Activated naive CD4-positive, alpha-beta T cell treated with anti-CD3 and anti-CD28 coated beads, Interleukin-2, amount 50 U/mL, for 24 hours (primary cell): ENCODE measurements at regions not wholly inside any gene's neighbourhood (a gene's known extent, or its start where the extent isn't known, plus 50 kb on each side); places are given as distances from the start of the nearest gene placed in this dataset.

Experiments used
- H3K27ac Mint-ChIP-seq: one replicate; pipeline ENCODE4 v1.8.0; 2021; ENCODE audit warnings: mild to moderate bottlenecking, mixed read lengths
- H3K27me3 Mint-ChIP-seq: one replicate; pipeline ENCODE4 v1.8.0; 2021; ENCODE audit warnings: mixed read lengths
- H3K36me3 Mint-ChIP-seq: one replicate; pipeline ENCODE4 v1.8.0; 2021; ENCODE audit warnings: mixed read lengths
- H3K4me1 Mint-ChIP-seq: one replicate; pipeline ENCODE4 v1.8.0; 2021; ENCODE audit warnings: mixed read lengths
- H3K4me3 Mint-ChIP-seq: one replicate; pipeline ENCODE4 v1.8.0; 2021; ENCODE audit warnings: mild to moderate bottlenecking, mixed read lengths
- H3K9me3 Mint-ChIP-seq: one replicate; pipeline ENCODE4 v1.8.0; 2021; ENCODE audit warnings: mixed read lengths

DNA sequence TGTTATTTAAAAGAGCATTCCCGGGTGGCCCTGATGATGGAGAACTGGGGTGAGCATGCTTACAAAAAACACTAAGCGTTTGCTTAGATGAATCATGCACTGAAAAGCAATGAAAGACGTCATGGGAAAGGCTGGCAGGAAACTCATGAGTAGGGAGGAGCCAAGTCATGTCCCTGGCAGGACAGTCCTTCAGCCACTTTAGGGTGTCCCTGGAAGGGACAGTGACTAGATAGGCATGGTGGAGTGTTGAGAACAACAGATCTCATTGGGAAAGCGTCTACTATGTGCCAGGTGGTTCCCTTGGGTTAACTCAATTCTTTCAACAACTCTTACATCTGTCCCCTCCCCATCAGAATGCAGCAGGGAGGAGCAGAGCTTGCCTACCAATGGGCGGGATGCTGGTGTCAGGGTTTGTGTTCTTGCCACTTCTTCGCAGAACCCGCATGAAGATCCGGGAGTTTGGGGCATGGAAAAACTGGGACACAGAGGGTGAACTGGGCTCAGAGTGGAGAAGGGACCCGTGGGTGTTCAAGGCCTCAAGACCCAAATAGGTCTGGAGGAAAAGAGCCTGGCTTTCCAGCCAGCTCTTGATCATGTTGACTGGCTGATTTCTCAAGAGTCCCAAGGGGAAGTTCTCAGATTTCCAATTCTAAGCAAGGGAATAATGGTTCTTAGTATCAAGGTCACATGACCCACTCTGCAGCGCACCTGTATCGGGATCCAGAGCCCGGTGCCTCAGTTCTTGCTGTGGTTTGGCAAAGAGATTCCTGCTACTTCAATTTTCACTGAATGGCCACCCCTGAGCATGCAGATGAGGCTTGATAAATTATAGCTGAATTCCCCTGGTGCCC is 653.9 kb upstream of the TBX3 start:
- Mint-ChIP-seq H3K27ac (no peak overlapping the region), H3K9me3 (no peaks in the 10 kb centered on the region)

DNA sequence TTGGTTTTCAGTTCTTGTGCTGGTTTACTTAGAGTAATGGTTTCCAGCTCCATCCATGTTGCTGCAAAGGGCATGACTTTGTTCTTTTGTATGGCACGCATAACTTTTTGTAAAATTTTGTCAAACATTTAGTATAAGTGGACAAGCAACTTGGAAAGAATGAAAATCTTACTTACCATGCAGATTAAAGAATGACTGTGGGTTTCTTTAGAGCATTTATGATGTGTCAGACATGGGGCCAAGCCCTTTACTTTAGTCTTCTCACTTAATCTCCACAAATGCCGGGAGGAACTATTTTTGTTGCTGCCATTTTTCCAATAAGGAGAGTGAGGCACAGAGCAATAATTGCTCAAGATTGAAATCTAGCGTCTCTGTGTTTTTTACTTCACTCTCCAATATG is 652.5 kb upstream of the TBX3 start:
- Mint-ChIP-seq H3K27me3 (peaks cover 2% of the 10 kb centered on the region), H3K27ac (no peak overlapping the region), H3K9me3 (no peaks in the 10 kb centered on the region), H3K36me3 (no peaks in the 10 kb centered on the region), H3K4me3 (no peak overlapping the region), H3K4me1 (no peaks in the 10 kb centered on the region)

More for the DNA sequence above, 653.9 kb upstream of the TBX3 start:
- H3K4me1 Mint-ChIP-seq, result no peaks in the 10 kb centered on the region
- H3K27me3 Mint-ChIP-seq, result peaks cover 2% of the 10 kb centered on the region
- no peak overlapping the region for H3K4me3 Mint-ChIP-seq
- H3K36me3 Mint-ChIP-seq, result no peaks in the 10 kb centered on the region

DNA sequence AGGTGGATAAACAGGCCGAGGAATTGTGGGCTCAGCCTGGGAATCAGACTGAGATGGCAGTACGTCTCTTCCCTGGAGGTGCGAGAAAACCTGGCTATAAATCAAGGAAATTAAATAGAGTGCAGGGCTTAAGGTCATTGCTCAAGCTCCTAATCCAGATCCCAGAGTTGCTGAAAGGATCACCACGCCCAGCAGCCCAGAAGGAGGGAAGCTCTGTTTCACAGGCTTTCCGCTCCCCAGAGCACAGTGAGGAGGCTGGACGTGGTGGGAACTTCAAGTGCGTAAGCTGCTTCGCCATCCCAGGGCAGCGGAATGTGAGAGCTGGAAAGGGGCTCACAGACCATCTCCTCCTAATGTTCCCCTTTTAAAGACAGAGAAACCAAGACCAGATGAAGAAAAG is 651.6 kb upstream of the TBX3 start:
- H3K9me3 Mint-ChIP-seq, result no peaks in the 10 kb centered on the region
- H3K27ac Mint-ChIP-seq, result no peak overlapping the region
- H3K4me3 Mint-ChIP-seq, result no peak overlapping the region
- no peaks in the 10 kb centered on the region for H3K36me3 Mint-ChIP-seq
- peaks cover 2% of the 10 kb centered on the region for H3K27me3 Mint-ChIP-seq
- no peaks in the 10 kb centered on the region for H3K4me1 Mint-ChIP-seq

DNA sequence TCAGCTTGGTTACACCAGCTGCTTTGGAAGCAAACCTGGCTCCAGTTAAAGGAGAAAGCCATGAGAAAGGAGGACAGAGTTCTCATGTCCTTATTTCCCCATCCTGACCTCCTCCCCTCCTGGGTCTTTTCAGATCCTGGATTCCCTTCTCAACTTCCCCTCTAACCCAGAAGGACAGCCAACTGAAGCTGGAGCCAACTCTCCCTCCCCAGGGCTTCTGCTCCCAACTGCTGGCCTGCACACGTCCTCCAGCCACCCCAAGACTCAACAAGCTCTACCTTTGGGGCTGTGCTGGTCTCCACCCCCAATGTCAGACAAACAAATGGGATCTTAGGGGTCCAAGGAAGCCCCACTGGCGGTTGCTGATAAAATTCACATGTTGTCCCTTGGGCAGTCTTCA is 651.1 kb upstream of the TBX3 start:
- no peaks in the 10 kb centered on the region for H3K4me1 Mint-ChIP-seq
- no peak overlapping the region for H3K4me3 Mint-ChIP-seq
- peaks cover 2% of the 10 kb centered on the region for H3K27me3 Mint-ChIP-seq

DNA sequence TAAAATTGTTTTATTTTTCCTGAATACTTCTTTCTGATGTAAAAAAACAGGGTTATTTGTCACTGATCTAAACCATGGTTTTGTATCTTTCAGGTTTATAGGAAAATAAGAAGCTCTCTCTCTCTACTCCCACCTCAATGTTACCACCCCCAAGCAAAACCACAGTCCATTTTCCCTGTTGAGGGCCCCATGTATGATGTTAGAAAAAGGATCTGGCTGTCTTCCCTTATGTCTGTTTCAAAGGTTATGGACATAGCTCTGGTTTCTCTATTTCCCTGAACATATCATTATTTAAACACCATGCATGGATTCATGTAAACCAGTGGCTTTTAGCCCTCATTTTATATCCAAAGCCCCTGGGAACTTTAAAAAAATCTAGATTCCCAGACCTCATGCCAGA is 649.0 kb upstream of the TBX3 start:
- Mint-ChIP-seq H3K4me1 (no peaks in the 10 kb centered on the region), H3K27me3 (peaks cover 2% of the 10 kb centered on the region), H3K4me3 (no peak overlapping the region), H3K27ac (no peak overlapping the region), H3K36me3 (no peaks in the 10 kb centered on the region), H3K9me3 (no peaks in the 10 kb centered on the region)

More for the DNA sequence above, 651.1 kb upstream of the TBX3 start:
- Mint-ChIP-seq H3K9me3 (no peaks in the 10 kb centered on the region), H3K27ac (no peak overlapping the region), H3K36me3 (no peaks in the 10 kb centered on the region)

DNA sequence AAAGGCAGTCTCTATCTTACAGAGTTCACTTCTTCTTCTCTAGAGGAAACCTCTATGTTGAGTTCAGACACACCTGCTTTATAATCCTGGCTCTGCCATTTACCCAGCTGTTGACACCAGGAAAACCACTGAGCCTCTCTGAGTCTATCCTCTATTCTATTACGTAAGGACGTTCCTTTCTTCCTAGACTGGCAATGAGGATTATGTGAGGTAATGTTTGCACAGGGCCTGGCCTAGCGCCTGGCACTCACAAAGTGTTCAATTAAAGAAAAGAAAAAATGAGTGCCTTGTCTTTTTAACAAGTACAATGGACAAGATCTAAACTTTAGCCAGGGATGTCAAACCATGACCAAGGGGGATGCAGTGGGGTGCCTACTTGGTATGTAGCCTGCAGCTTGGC is 641.9 kb upstream of the TBX3 start:
- H3K9me3 Mint-ChIP-seq, result peaks cover 5% of the 10 kb centered on the region
- peaks cover 6% of the 10 kb centered on the region for H3K27me3 Mint-ChIP-seq
- no peak overlapping the region for H3K27ac Mint-ChIP-seq
- peaks cover 1% of the 10 kb centered on the region for H3K36me3 Mint-ChIP-seq
- H3K4me3 Mint-ChIP-seq, result no peak overlapping the region
- no peaks in the 10 kb centered on the region for H3K4me1 Mint-ChIP-seq

DNA sequence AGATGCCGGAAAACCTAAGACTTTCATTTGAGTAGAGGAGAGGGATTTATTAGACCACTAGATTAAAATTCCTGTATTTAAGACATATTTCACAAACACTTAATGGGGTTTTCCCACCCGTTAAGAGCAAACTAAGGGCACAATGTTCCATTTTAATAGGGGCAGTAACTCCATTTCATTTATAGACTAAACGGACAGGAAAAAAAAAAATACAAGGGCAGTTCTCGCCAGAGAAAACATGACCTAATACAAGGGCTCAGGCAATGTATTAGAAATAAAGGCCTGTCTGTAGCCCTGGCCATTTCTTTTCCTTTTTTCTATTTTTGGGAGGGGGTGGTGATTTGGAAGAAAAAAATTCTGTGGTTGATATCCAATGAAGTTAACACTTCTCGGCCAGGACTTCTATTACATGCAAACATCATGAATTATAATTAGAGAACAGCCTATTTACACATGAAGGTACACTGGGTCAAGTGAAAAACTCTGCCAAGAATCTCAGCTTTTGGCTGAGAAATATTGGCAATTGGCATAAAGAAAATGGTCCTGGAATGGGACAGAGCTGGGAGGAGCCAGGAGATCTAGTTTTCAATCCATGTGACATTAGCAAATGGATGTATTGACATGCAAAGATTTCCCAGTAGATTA is 641.1 kb upstream of the TBX3 start:
- peaks cover 6% of the 10 kb centered on the region for H3K27me3 Mint-ChIP-seq
- H3K36me3 Mint-ChIP-seq, result peaks cover 1% of the 10 kb centered on the region
- no peaks in the 10 kb centered on the region for H3K4me1 Mint-ChIP-seq
- H3K4me3 Mint-ChIP-seq, result no peak overlapping the region
- peaks cover 5% of the 10 kb centered on the region for H3K9me3 Mint-ChIP-seq
- no peak overlapping the region for H3K27ac Mint-ChIP-seq

DNA sequence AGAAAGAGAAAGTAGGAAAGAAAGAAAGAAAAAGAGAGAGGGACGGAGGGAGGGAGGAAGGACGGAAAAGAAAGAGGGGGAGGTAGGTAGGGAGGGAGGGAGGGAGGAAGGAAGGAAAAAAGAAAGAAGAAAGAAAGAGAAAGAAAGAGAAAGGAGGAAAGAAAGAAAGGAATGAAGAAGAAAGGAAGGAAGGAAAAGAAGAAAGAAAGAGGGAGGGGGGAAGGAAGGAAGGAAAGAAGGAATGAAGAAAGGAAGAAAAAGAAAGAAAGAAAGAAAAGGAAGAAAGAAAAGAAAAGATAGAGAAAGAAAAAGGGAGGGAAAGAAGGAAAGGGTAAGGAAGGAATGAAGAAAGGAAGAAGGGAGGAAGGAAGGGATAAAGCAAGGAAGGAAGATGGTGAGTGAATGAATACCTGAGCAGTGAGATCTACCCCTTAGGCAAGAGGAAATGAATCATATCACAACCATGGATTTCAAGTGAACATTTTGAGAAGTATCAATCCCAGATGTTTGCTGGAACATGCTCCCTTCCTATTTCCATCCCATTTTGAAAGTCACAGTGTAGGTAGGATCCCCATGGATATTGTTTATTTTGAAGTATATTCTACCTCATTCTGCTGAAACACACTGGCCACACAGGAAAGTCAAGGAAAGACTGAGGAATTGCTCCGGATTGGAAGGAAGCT is 639.4 kb upstream of the TBX3 start:
- Mint-ChIP-seq H3K27me3 (peaks cover 6% of the 10 kb centered on the region), H3K9me3 (peaks cover 5% of the 10 kb centered on the region), H3K4me3 (no peak overlapping the region), H3K36me3 (peaks cover 1% of the 10 kb centered on the region), H3K27ac (no peak overlapping the region), H3K4me1 (no peaks in the 10 kb centered on the region)

DNA sequence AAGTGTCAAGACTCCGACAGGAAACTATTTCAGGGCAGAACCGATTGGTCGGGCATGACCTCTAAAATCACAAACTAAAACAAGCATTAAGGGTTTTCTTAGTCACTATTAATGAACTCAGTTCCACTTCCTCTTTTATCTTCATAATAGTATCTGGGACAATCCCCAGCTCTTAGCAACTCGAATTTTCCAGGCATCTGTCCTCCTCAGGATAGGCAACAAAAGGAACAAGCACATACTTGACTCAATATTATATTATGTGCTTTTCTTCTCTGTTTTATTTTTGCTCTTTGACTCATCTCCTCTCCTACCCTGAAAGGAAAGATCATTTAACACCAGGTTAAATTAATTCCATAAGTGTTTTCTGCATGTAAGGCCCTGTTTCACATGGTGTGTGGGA is 638.3 kb upstream of the TBX3 start:
- H3K9me3 Mint-ChIP-seq, result peaks cover 5% of the 10 kb centered on the region
- H3K27ac Mint-ChIP-seq, result no peak overlapping the region
- peaks cover 1% of the 10 kb centered on the region for H3K36me3 Mint-ChIP-seq
- no peak overlapping the region for H3K4me3 Mint-ChIP-seq
- H3K4me1 Mint-ChIP-seq, result no peaks in the 10 kb centered on the region
- H3K27me3 Mint-ChIP-seq, result peaks cover 2% of the 10 kb centered on the region

DNA sequence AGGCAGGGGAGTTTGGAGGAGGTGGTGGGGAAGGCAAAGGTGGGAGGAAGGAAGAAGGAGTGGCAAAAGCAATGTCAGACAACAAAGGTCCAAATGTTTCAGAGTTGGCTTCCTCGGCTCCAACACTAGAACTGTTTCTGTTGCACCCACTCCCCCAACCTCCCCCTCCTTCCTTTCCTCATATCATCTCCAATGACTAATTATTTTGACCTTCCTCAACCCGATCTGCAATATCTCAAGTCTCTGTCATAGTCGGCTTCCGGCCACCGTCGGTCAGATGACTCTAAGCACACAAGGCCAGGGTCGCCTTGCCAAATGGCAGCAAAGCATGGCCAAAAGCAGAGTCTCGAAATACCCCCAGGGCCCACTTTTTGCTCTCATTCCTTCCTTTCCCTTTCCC is 637.0 kb upstream of the TBX3 start:
- Mint-ChIP-seq H3K27ac (no peak overlapping the region), H3K27me3 (peaks cover 2% of the 10 kb centered on the region), H3K4me3 (no peak overlapping the region)

DNA sequence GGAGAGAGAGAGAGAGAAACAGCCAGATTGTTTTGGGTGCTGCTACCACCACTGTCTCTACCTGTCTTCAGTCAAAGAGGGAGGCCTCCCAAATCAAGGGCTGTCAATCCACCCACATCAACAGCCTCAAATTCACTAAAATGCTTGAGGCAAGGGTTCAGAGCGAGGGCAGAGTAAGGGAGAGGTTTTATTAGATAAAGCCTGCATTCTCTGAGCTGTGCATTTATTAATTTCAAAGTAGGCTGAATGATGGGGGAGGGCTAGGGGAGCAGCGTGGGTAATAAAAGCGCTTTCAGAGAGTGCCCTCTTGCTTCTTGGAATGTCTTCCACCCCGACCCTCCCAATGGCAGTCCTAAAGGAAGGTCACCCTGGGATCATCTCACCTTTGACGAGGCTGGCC is 636.5 kb upstream of the TBX3 start:
- H3K27me3 Mint-ChIP-seq, result peaks cover 2% of the 10 kb centered on the region
- no peak overlapping the region for H3K27ac Mint-ChIP-seq
- peaks cover 1% of the 10 kb centered on the region for H3K36me3 Mint-ChIP-seq
- H3K4me3 Mint-ChIP-seq, result no peak overlapping the region
- H3K9me3 Mint-ChIP-seq, result peaks cover 5% of the 10 kb centered on the region
- no peaks in the 10 kb centered on the region for H3K4me1 Mint-ChIP-seq

More for the DNA sequence above, 637.0 kb upstream of the TBX3 start:
- peaks cover 5% of the 10 kb centered on the region for H3K9me3 Mint-ChIP-seq
- H3K4me1 Mint-ChIP-seq, result no peaks in the 10 kb centered on the region
- peaks cover 1% of the 10 kb centered on the region for H3K36me3 Mint-ChIP-seq

DNA sequence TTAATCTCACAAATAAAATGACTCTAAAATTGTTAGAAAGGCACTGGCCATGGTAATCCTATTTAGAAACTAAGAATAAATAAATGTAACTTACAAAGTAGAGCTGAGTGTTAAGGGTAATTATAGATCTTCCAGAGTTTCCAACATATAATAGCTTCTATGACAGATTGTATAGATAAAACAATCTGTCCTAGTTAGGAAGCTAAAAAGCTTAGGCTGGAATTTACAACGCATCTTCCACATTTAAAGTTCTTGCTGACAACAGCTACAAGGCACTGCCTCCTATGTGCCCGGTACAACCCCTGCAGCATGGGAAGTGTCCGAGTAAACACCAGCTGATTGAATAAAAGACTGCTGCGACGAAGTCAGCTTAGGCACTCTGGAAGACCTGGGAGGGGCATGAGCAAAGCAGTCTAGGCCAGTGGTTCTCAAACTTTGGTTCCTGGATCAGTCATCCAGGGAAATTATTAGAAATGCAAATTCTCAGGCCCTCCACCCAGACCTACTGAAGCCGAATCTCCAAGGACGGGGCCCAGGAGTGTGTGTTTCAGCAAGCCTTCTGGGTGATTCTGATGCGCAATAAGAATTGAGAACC is 635.6 kb upstream of the TBX3 start:
- H3K27me3 Mint-ChIP-seq, result peaks cover 2% of the 10 kb centered on the region
- peaks cover 1% of the 10 kb centered on the region for H3K36me3 Mint-ChIP-seq
- H3K9me3 Mint-ChIP-seq, result peaks cover 5% of the 10 kb centered on the region
- H3K4me1 Mint-ChIP-seq, result no peaks in the 10 kb centered on the region
- H3K27ac Mint-ChIP-seq, result no peak overlapping the region
- no peak overlapping the region for H3K4me3 Mint-ChIP-seq

DNA sequence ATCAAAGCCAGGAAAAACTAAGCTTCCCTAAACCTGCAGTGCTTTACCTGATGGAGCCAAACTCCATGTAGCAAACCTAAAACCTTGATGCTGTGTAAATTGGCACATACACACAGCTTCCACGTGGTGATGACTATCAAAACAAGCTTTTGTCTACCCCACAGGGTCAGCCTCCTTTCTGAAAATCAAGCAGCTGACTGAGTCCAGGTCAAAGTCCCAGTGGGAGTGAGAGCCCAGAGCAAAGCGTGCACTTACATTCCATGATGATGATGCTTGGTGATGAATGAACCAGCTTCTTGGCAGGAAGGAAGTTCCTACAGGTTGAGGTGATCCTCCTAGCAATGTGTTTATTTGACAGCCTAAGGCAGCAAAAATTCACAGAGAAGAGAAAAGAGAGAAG is 630.0 kb upstream of the TBX3 start:
- no peaks in the 10 kb centered on the region for H3K27me3 Mint-ChIP-seq
- H3K9me3 Mint-ChIP-seq, result peaks cover 7% of the 10 kb centered on the region
- no peaks in the 10 kb centered on the region for H3K4me1 Mint-ChIP-seq
- no peak overlapping the region for H3K27ac Mint-ChIP-seq
- H3K36me3 Mint-ChIP-seq, result no peaks in the 10 kb centered on the region
- no peak overlapping the region for H3K4me3 Mint-ChIP-seq

DNA sequence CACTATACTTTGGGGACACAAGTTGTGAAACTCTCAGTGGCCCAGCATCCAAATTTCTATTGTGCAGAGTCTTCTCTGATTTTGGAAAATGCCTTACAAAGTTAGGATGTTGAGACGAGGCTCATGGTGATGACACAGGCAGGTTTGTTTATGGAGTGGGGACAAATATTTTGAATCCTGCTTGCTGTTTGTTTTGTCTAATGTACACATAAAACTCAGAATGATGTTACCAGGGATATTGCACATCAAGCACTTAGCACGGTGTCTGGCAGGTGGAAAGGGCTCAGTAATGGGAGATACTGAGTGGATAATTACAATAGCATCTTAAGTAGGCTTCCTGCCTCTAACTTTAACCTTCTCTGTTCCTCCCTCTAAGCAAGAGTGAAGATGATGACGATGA is 628.9 kb upstream of the TBX3 start:
- no peaks in the 10 kb centered on the region for H3K4me1 Mint-ChIP-seq
- no peak overlapping the region for H3K27ac Mint-ChIP-seq
- H3K27me3 Mint-ChIP-seq, result no peaks in the 10 kb centered on the region
- no peak overlapping the region for H3K4me3 Mint-ChIP-seq
- H3K36me3 Mint-ChIP-seq, result no peaks in the 10 kb centered on the region
- peaks cover 7% of the 10 kb centered on the region for H3K9me3 Mint-ChIP-seq

DNA sequence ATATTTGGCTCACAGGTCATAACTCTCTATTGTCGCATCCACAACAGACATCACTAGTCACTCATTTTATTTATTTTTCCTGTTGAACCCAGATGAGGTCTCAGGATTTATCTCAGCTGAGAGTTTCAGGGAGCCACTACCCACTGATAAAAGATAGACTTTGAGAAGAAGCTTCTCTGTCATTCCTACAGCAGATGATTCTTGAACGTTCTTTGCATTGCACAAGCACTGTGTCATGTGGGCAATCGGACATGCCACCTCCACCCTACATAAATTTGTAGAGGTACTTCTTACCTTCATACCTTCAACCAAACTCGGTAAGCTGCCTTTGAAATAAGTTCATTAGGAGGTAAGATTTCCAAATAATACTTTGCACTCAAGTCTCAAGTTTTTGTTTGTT is 627.9 kb upstream of the TBX3 start:
- no peak overlapping the region for H3K4me3 Mint-ChIP-seq
- no peaks in the 10 kb centered on the region for H3K4me1 Mint-ChIP-seq
- no peaks in the 10 kb centered on the region for H3K36me3 Mint-ChIP-seq
- H3K27ac Mint-ChIP-seq, result no peak overlapping the region
- peaks cover 7% of the 10 kb centered on the region for H3K9me3 Mint-ChIP-seq
- no peaks in the 10 kb centered on the region for H3K27me3 Mint-ChIP-seq

DNA sequence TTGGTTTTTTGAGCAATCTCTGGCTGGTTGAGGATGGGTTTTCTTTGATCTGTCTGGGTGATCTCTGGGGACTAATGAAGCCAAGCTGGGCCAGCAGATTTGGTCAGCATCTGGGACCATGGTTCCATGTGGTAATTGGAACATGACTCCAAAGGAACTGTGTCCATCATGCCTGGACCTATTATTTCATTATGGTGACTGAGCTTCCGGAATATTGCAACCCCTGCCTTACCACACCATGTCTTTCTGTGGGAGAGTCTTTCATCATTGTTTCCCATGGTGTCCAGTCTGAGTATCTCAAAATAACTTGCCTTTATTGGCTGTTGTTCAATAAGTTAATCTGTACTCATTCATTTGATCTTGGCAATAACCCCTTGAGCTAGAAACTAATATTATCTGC is 624.9 kb upstream of the TBX3 start:
- Mint-ChIP-seq H3K27me3 (no peaks in the 10 kb centered on the region), H3K4me1 (no peaks in the 10 kb centered on the region), H3K4me3 (no peak overlapping the region), H3K9me3 (peaks cover 7% of the 10 kb centered on the region), H3K36me3 (no peaks in the 10 kb centered on the region), H3K27ac (no peak overlapping the region)
